ENCODE measurements at regions not wholly inside any gene's neighbourhood (a gene's known extent, or its start where the extent isn't known, plus 50 kb on each side); places are given as distances from the start of the nearest gene placed in this dataset.

DNA sequence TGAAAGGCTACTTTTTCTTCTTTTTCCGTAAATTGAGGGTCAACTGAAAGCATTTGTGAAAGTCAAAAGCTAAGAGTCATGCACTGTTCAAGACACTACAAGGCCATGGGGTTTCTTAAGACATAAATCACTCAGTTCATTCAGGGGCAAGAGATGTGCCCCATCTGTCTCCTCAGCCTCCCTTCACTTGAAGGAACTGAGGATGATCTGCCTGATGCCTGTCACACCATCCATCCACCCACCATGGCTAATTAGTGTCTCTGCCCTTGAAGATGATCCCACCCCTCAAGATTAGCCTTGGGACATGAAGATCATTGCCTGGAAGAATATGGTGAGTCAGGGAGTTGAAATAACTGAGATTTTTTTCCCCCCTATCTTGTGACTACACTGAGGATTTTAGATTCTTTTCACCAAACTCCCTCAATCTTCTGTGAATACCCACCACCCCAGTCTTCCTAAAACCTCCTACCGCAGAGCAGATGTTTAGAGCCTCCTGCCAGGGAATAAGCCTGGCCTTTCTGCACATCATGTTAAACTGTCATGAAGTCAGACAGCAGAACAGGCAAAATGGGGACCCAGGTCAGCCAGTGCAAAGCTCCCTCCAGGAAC, 88.6 kb upstream of the LMO4 start:
- TF ChIP-seq, protein P1, sequence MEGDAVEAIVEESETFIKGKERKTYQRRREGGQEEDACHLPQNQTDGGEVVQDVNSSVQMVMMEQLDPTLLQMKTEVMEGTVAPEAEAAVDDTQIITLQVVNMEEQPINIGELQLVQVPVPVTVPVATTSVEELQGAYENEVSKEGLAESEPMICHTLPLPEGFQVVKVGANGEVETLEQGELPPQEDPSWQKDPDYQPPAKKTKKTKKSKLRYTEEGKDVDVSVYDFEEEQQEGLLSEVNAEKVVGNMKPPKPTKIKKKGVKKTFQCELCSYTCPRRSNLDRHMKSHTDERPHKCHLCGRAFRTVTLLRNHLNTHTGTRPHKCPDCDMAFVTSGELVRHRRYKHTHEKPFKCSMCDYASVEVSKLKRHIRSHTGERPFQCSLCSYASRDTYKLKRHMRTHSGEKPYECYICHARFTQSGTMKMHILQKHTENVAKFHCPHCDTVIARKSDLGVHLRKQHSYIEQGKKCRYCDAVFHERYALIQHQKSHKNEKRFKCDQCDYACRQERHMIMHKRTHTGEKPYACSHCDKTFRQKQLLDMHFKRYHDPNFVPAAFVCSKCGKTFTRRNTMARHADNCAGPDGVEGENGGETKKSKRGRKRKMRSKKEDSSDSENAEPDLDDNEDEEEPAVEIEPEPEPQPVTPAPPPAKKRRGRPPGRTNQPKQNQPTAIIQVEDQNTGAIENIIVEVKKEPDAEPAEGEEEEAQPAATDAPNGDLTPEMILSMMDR (IDR thresholded peaks at IDR 0.05; ENCODE audit: poor library complexity), result no peak
- TF ChIP-seq EZH2 (IDR thresholded peaks at IDR 0.05; ENCODE audit: borderline replicate concordance), result no peak
- no peak for TF ChIP-seq EZH2phosphoT487 (IDR thresholded peaks at IDR 0.05; ENCODE audit: low read depth, severe bottlenecking, unreplicated experiment)

All from hepatocyte (in vitro differentiated cells).